Mucosa of rectum (tissue), 2 donors: ENCODE measurements at regions not wholly inside any gene's neighbourhood (a gene's known extent, or its start where the extent isn't known, plus 50 kb on each side); places are given as distances from the start of the nearest gene placed in this dataset.

Source experiments
- H3K27ac ChIP-seq, 2 donors: one replicate each; pipeline ENCODE4 v1.7.0; 2013; ENCODE audit warnings: inconsistent platforms in 2 of 2, low read depth in 2 of 2, low read length in 2 of 2
- H3K27me3 ChIP-seq, 2 donors: one replicate each; pipeline ENCODE4 v1.7.0; 2013; ENCODE audit warnings: low read length in 2 of 2; ENCODE audit not compliant: control insufficient read depth in 2 of 2, insufficient read depth in 2 of 2
- H3K36me3 ChIP-seq, 2 donors: one replicate each; pipeline ENCODE4 v1.7.0; 2013; ENCODE audit warnings: low read length in 2 of 2; ENCODE audit not compliant: control insufficient read depth in 2 of 2, insufficient read depth in 2 of 2
- H3K4me1 ChIP-seq, 2 donors: one replicate each; pipeline ENCODE4 v1.7.0; 2013; ENCODE audit warnings: low read length in 2 of 2, mild to moderate bottlenecking in 1 of 2; ENCODE audit not compliant: control insufficient read depth in 2 of 2, insufficient read depth in 2 of 2
- H3K4me3 ChIP-seq, 2 donors: one replicate each; pipeline ENCODE4 v1.7.0; 2013; ENCODE audit warnings: low read length in 2 of 2
- H3K9ac ChIP-seq, 2 donors: one replicate each; pipeline ENCODE4 v1.7.0; 2013; ENCODE audit warnings: low read length in 2 of 2, low read depth in 1 of 2, mild to moderate bottlenecking in 1 of 2
- H3K9me3 ChIP-seq, 2 donors: one replicate each; pipeline ENCODE4 v1.7.0; 2013; ENCODE audit warnings: low read length in 2 of 2; ENCODE audit not compliant: control insufficient read depth in 2 of 2
- donor health status: healthy.
- donor health status: Normal muscosa, but diverticular disease.

- no peak overlapping the region for H3K27ac ChIP-seq
- H3K27me3 ChIP-seq = peaks cover 0 to 5% of the 10 kb centered on the region in 2 donors
- H3K9ac ChIP-seq = no peak overlapping the region
Measured at GRCh38 chr6:28719275-28719940, 193.7 kb downstream of the GPX5 start.

GRCh38 chr6:28720357-28721231, 194.9 kb downstream of the GPX5 start:
- H3K36me3 ChIP-seq = no peaks in the 10 kb centered on the region
- no peaks in the 10 kb centered on the region for H3K9me3 ChIP-seq
- H3K4me3 ChIP-seq = no peak overlapping the region
- no peaks in the 10 kb centered on the region for H3K4me1 ChIP-seq
- H3K27me3 ChIP-seq = peaks cover 0 to 5% of the 10 kb centered on the region in 2 donors
- H3K9ac ChIP-seq = no peak overlapping the region
- H3K27ac ChIP-seq = no peak overlapping the region

More at GRCh38 chr6:28719275-28719940, 193.7 kb downstream of the GPX5 start:
- no peaks in the 10 kb centered on the region for H3K4me1 ChIP-seq
- H3K9me3 ChIP-seq = no peaks in the 10 kb centered on the region
- H3K36me3 ChIP-seq = no peaks in the 10 kb centered on the region
- no peak overlapping the region for H3K4me3 ChIP-seq

GRCh38 chr6:28721372-28721771, 195.7 kb downstream of the GPX5 start:
- H3K4me3 ChIP-seq = no peak overlapping the region

GRCh38 chr6:28724395-28724794, 198.7 kb downstream of the GPX5 start:
- Histone ChIP-seq H3K9me3 (no peaks in the 10 kb centered on the region), H3K4me3 (no peak overlapping the region), H3K27me3 (peaks cover 0 to 7% of the 10 kb centered on the region in 2 donors), H3K27ac (no peak overlapping the region), H3K9ac (no peak overlapping the region), H3K4me1 (peaks cover 0 to 3% of the 10 kb centered on the region in 2 donors), H3K36me3 (no peaks in the 10 kb centered on the region)

More at GRCh38 chr6:28721372-28721771, 195.7 kb downstream of the GPX5 start:
- Histone ChIP-seq H3K27ac (no peak overlapping the region), H3K9ac (no peak overlapping the region), H3K9me3 (no peaks in the 10 kb centered on the region), H3K27me3 (peaks cover 0 to 5% of the 10 kb centered on the region in 2 donors), H3K36me3 (no peaks in the 10 kb centered on the region), H3K4me1 (no peaks in the 10 kb centered on the region)

GRCh38 chr6:28725274-28725809, 198.4 kb downstream of the TRIM27 start:
- Histone ChIP-seq H3K4me1 (peaks cover 0 to 3% of the 10 kb centered on the region in 2 donors), H3K27ac (no peak overlapping the region), H3K36me3 (no peaks in the 10 kb centered on the region), H3K9ac (no peak overlapping the region), H3K4me3 (no peak overlapping the region), H3K9me3 (no peaks in the 10 kb centered on the region), H3K27me3 (peaks cover 0 to 11% of the 10 kb centered on the region in 2 donors)

- H3K4me3 ChIP-seq = no peak overlapping the region
- H3K9ac ChIP-seq = no peak overlapping the region
- peaks cover 0 to 13% of the 10 kb centered on the region in 2 donors for H3K27me3 ChIP-seq
- H3K4me1 ChIP-seq = peaks cover 0 to 3% of the 10 kb centered on the region in 2 donors
- no peak overlapping the region for H3K27ac ChIP-seq
- no peaks in the 10 kb centered on the region for H3K9me3 ChIP-seq
- no peaks in the 10 kb centered on the region for H3K36me3 ChIP-seq
Measured at GRCh38 chr6:28725890-28726348, 197.9 kb downstream of the TRIM27 start.

- no peak overlapping the region for H3K9ac ChIP-seq
- H3K27me3 ChIP-seq = peaks cover 0 to 13% of the 10 kb centered on the region in 2 donors
- H3K27ac ChIP-seq = no peak overlapping the region
Measured at GRCh38 chr6:28726569-28727309, 197.0 kb downstream of the TRIM27 start.

GRCh38 chr6:28727559-28728211, 196.1 kb downstream of the TRIM27 start:
- no peak overlapping the region for H3K9ac ChIP-seq
- H3K9me3 ChIP-seq = no peaks in the 10 kb centered on the region
- peaks cover 0 to 19% of the 10 kb centered on the region in 2 donors for H3K27me3 ChIP-seq
- H3K27ac ChIP-seq = no peak overlapping the region
- H3K36me3 ChIP-seq = no peaks in the 10 kb centered on the region
- peaks cover 0 to 3% of the 10 kb centered on the region in 2 donors for H3K4me1 ChIP-seq
- no peak overlapping the region for H3K4me3 ChIP-seq

More at GRCh38 chr6:28726569-28727309, 197.0 kb downstream of the TRIM27 start:
- Histone ChIP-seq H3K9me3 (no peaks in the 10 kb centered on the region), H3K36me3 (no peaks in the 10 kb centered on the region), H3K4me1 (peaks cover 0 to 3% of the 10 kb centered on the region in 2 donors), H3K4me3 (no peak overlapping the region)
